WTC11 (cell line): ENCODE measurements at regions not wholly inside any gene's neighbourhood (a gene's known extent, or its start where the extent isn't known, plus 50 kb on each side); places are given as distances from the start of the nearest gene placed in this dataset.
A peak's percentile ranks its signal among the peaks of the same experiment; 100 is the strongest.

Source experiments
- ATAC-seq: fragments of 200-7000 bp; cut with Tn5 transposase; 2 replicates; pipeline ENCODE4 v1.10.0; 2021; ENCODE audit warnings: mild to moderate bottlenecking, moderate library complexity
- CTCF ChIA-PET: fragments of 300-600 bp; sonication (Branson Sonifier 250); formaldehyde crosslinking; loops from one replicate; lab custom pipeline; 2021; ENCODE audit warnings: antibody characterized with exemption; lab: Charles Lee
- POLR2A ChIA-PET: fragments of 350-600 bp; sonication (Branson Sonifier 250); formaldehyde crosslinking; loops from one replicate; lab custom pipeline; 2021; ENCODE audit warnings: antibody characterized with exemption; lab: Charles Lee
- DNase-seq: peaks from one replicate; pipeline ENCODE4 v3.0.0; 2021; ENCODE audit warnings: low spot score
- H3K27ac Mint-ChIP-seq: 2 replicates; pipeline ENCODE4 v1.8.0; 2021; ENCODE audit warnings: mixed read lengths
- H3K27me3 Mint-ChIP-seq: 2 replicates; pipeline ENCODE4 v1.8.0; 2021; ENCODE audit warnings: low read depth, mild to moderate bottlenecking, moderate library complexity, mixed read lengths
- H3K36me3 Mint-ChIP-seq: 2 replicates; pipeline ENCODE4 v1.8.0; 2021; ENCODE audit warnings: mixed read lengths
- H3K4me1 Mint-ChIP-seq: 2 replicates; pipeline ENCODE4 v1.8.0; 2022; ENCODE audit warnings: mixed read lengths
- H3K4me3 Mint-ChIP-seq: 2 replicates; pipeline ENCODE4 v1.8.0; 2021; ENCODE audit warnings: mild to moderate bottlenecking, moderate library complexity, mixed read lengths
- H3K9me3 Mint-ChIP-seq: 2 replicates; pipeline ENCODE4 v1.8.0; 2021; ENCODE audit warnings: mixed read lengths
- ATF2 ChIP-seq: sonication (generic); formaldehyde crosslinking; IDR thresholded peaks from 2 replicates; pipeline ENCODE4 v1.8.1; 2022; ENCODE audit warnings: low read depth, missing genetic modification reagents, borderline replicate concordance
- CBFB ChIP-seq: sonication (generic); formaldehyde crosslinking; IDR thresholded peaks from 2 replicates; pipeline ENCODE4 v1.8.1; 2022; ENCODE audit warnings: mild to moderate bottlenecking, low read depth, missing genetic modification reagents
- CDX4 ChIP-seq: fragments of 250-450 bp; sonication (Bioruptor Pico); IDR thresholded peaks from 2 replicates; pipeline ENCODE4 v1.9.0; 2021; ENCODE audit warnings: moderate library complexity, mild to moderate bottlenecking, inconsistent platforms, borderline replicate concordance
- E2F1 ChIP-seq: sonication (generic); formaldehyde crosslinking; IDR thresholded peaks from 2 replicates; pipeline ENCODE4 v1.8.0; 2022; ENCODE audit warnings: mild to moderate bottlenecking, missing genetic modification reagents
- ESRRA ChIP-seq: sonication (generic); formaldehyde crosslinking; IDR thresholded peaks from 2 replicates; pipeline ENCODE4 v1.8.1; 2022; ENCODE audit warnings: mild to moderate bottlenecking, missing genetic modification reagents, borderline replicate concordance
- FOXJ3 ChIP-seq: sonication (generic); formaldehyde crosslinking; IDR thresholded peaks from 2 replicates; pipeline ENCODE4 v1.9.0; 2021; ENCODE audit warnings: missing genetic modification reagents, mild to moderate bottlenecking, borderline replicate concordance
- FOXP1 ChIP-seq: sonication (generic); formaldehyde crosslinking; IDR thresholded peaks from 2 replicates; pipeline ENCODE4 v1.8.0; 2022; ENCODE audit warnings: missing genetic modification reagents, mild to moderate bottlenecking, moderate library complexity, borderline replicate concordance
- GABPB1 ChIP-seq: sonication (generic); formaldehyde crosslinking; IDR thresholded peaks from 2 replicates; pipeline ENCODE4 v1.8.1; 2023; ENCODE audit warnings: mild to moderate bottlenecking, missing genetic modification reagents
- HMGXB4 ChIP-seq: sonication (generic); formaldehyde crosslinking; IDR thresholded peaks from 2 replicates; pipeline ENCODE4 v1.8.1; 2023; ENCODE audit warnings: mild to moderate bottlenecking, moderate library complexity, missing genetic modification reagents
- IRF1 ChIP-seq: sonication (generic); formaldehyde crosslinking; IDR thresholded peaks from 2 replicates; pipeline ENCODE4 v1.8.0; 2023; ENCODE audit warnings: missing genetic modification reagents
- JAZF1 ChIP-seq: fragments of 250-450 bp; sonication (Bioruptor Pico); IDR thresholded peaks from 2 replicates; pipeline ENCODE4 v1.9.0; 2021; ENCODE audit warnings: moderate library complexity, mild to moderate bottlenecking, inconsistent platforms
- MLX ChIP-seq: sonication (generic); formaldehyde crosslinking; IDR thresholded peaks from 2 replicates; pipeline ENCODE4 v1.8.1; 2023; ENCODE audit warnings: mild to moderate bottlenecking, missing genetic modification reagents, moderate library complexity
- SMAD3 ChIP-seq: sonication (generic); formaldehyde crosslinking; IDR thresholded peaks from 2 replicates; pipeline ENCODE4 v1.8.0; 2022; ENCODE audit warnings: missing genetic modification reagents, mild to moderate bottlenecking, borderline replicate concordance
- TCF7 ChIP-seq: sonication (generic); formaldehyde crosslinking; IDR thresholded peaks from 2 replicates; pipeline ENCODE4 v1.8.0; 2022; ENCODE audit warnings: mild to moderate bottlenecking, low read depth, missing genetic modification reagents, moderate library complexity
- ZMAT4 ChIP-seq: fragments of 250-450 bp; sonication (Bioruptor Pico); IDR thresholded peaks from 2 replicates; pipeline ENCODE4 v1.9.0; 2021; ENCODE audit warnings: mild to moderate bottlenecking
- ZNF232 ChIP-seq: sonication (generic); formaldehyde crosslinking; IDR thresholded peaks from 2 replicates; pipeline ENCODE4 v1.8.0; 2022; ENCODE audit warnings: mild to moderate bottlenecking, missing genetic modification reagents
- ZNF263 ChIP-seq: sonication (generic); formaldehyde crosslinking; IDR thresholded peaks from 2 replicates; pipeline ENCODE4 v1.8.1; 2022; ENCODE audit warnings: low read depth, mild to moderate bottlenecking, moderate library complexity, missing genetic modification reagents
- ZNF281 ChIP-seq: sonication (generic); formaldehyde crosslinking; IDR thresholded peaks from 2 replicates; pipeline ENCODE4 v1.8.0; 2023; ENCODE audit warnings: mild to moderate bottlenecking, missing genetic modification reagents
- ZNF416 ChIP-seq: fragments of 250-450 bp; sonication (Bioruptor Pico); IDR thresholded peaks from 2 replicates; pipeline ENCODE4 v1.9.0; 2021; ENCODE audit warnings: mild to moderate bottlenecking, inconsistent platforms

- peaks cover 7% of the 10 kb centered on the region for H3K9me3 Mint-ChIP-seq
- no peak overlapping the region for H3K27ac Mint-ChIP-seq
- ChIA-PET CTCF (interaction anchor here (0.5 kb wide), 1 partner anchor 42 kb away, joined by 3 read pairs; no protein-coding TSS in a partner anchor), POLR2A (no interaction called here)
- H3K4me1 Mint-ChIP-seq = peaks cover 34% of the 10 kb centered on the region
- no peaks in the 10 kb centered on the region for H3K27me3 Mint-ChIP-seq
- DNase-seq = no peak
- no peaks in the 10 kb centered on the region for H3K36me3 Mint-ChIP-seq
- TF ChIP-seq JAZF1 (no peak), ATF2 (CRISPR knock-in tag) (no peak), FOXJ3 (CRISPR knock-in tag) (no peak), SMAD3 (CRISPR knock-in tag) (no peak), E2F1 (CRISPR knock-in tag) (no peak), ZNF281 (CRISPR knock-in tag) (no peak), ZMAT4 (CRISPR knock-in tag) (no peak), ZNF232 (CRISPR knock-in tag) (no peak), FOXP1 (CRISPR knock-in tag) (no peak), MLX (CRISPR knock-in tag) (no peak), ESRRA (no peak), IRF1 (CRISPR knock-in tag) (no peak)
- H3K4me3 Mint-ChIP-seq = no peak overlapping the region
- no peak for ATAC-seq
These were observed 984.0 kb upstream of the TENM3 start for GRCh38 chr4:181259081-181259709.

GRCh38 chr4:181261279-181261678 is 981.9 kb upstream of the TENM3 start:
- no peaks in the 10 kb centered on the region for H3K36me3 Mint-ChIP-seq
- POLR2A ChIA-PET = no interaction called here
- no peaks in the 10 kb centered on the region for H3K27me3 Mint-ChIP-seq
- CTCF ChIA-PET = interaction anchor here (0.6 to 1.9 kb wide), 7 partner anchors 34 to 597 kb away, joined by 3 to 18 read pairs (median 3); no protein-coding TSS in a partner anchor
- H3K4me1 Mint-ChIP-seq = peaks cover 40% of the 10 kb centered on the region
- peaks cover 7% of the 10 kb centered on the region for H3K9me3 Mint-ChIP-seq
- peak; percentile 75 for ATAC-seq
- no peak overlapping the region for H3K27ac Mint-ChIP-seq
- no peak overlapping the region for H3K4me3 Mint-ChIP-seq
- no peak for DNase-seq
- TF ChIP-seq HMGXB4 (CRISPR knock-in tag) = no peak
- no peak for TF ChIP-seq CBFB
- no peak for TF ChIP-seq GABPB1 (CRISPR knock-in tag)
- TF ChIP-seq ZNF416 (CRISPR knock-in tag) = no peak
- TF ChIP-seq TCF7 (CRISPR knock-in tag) = no peak
- TF ChIP-seq CDX4 = no peak
- no peak for TF ChIP-seq ATF2 (CRISPR knock-in tag)
- TF ChIP-seq ZNF263 (CRISPR knock-in tag) = no peak
- no peak for TF ChIP-seq IRF1 (CRISPR knock-in tag)
- TF ChIP-seq SMAD3 (CRISPR knock-in tag) = no peak
